Chondrocyte (in vitro differentiated cells): ENCODE measurements at regions not wholly inside any gene's neighbourhood (a gene's known extent, or its start where the extent isn't known, plus 50 kb on each side); places are given as distances from the start of the nearest gene placed in this dataset.

Experiments
- DNase-seq: peaks from one replicate; pipeline ENCODE4 v3.0.0; 2021; ENCODE audit warnings: mixed read lengths, low spot score
- H3K27ac Mint-ChIP-seq: one replicate; pipeline ENCODE4 v1.8.0; 2021; ENCODE audit warnings: mild to moderate bottlenecking, moderate library complexity, mixed read lengths; ENCODE audit not compliant: unreplicated experiment
- H3K27me3 Mint-ChIP-seq: 2 replicates; pipeline ENCODE4 v1.8.0; 2021; ENCODE audit warnings: low read depth, mixed read lengths
- H3K36me3 Mint-ChIP-seq: 2 replicates; pipeline ENCODE4 v1.8.0; 2021; ENCODE audit warnings: low read depth, mixed read lengths
- H3K4me1 Mint-ChIP-seq: 2 replicates; pipeline ENCODE4 v1.8.0; 2021; ENCODE audit warnings: low read depth, mild to moderate bottlenecking, mixed read lengths
- H3K4me3 Mint-ChIP-seq: one replicate; pipeline ENCODE4 v1.8.0; 2021; ENCODE audit warnings: mild to moderate bottlenecking, moderate library complexity, mixed read lengths; ENCODE audit not compliant: unreplicated experiment
- H3K9me3 Mint-ChIP-seq: 2 replicates; pipeline ENCODE4 v1.8.0; 2021; ENCODE audit warnings: low read depth, mixed read lengths
- CTCF ChIP-seq: fragments of 200-600 bp; sonication (generic); IDR thresholded peaks from 2 replicates; pipeline ENCODE4 v1.5.0; 2021; ENCODE audit warnings: antibody characterized with exemption, mild to moderate bottlenecking, moderate library complexity

GRCh38 chrX:68941385-68941952 is 112.6 kb downstream of the EFNB1 start:
- Mint-ChIP-seq H3K36me3 (no peaks in the 10 kb centered on the region), H3K27ac (no peak overlapping the region), H3K4me3 (no peak overlapping the region), H3K9me3 (no peaks in the 10 kb centered on the region), H3K4me1 (peaks cover 30% of the 10 kb centered on the region), H3K27me3 (no peaks in the 10 kb centered on the region)
- DNase-seq, result no peak
- TF ChIP-seq CTCF, result no peak

- TF ChIP-seq CTCF, result no peak
- DNase-seq, result no peak
- no peak overlapping the region for H3K4me3 Mint-ChIP-seq
These were observed 111.8 kb downstream of the EFNB1 start for GRCh38 chrX:68940601-68941000.

GRCh38 chrX:68939868-68940267 is 111.0 kb downstream of the EFNB1 start:
- H3K27ac Mint-ChIP-seq, result no peak overlapping the region
- H3K9me3 Mint-ChIP-seq, result no peaks in the 10 kb centered on the region

More at GRCh38 chrX:68940601-68941000, 111.8 kb downstream of the EFNB1 start:
- peaks cover 25% of the 10 kb centered on the region for H3K4me1 Mint-ChIP-seq
- no peak overlapping the region for H3K27ac Mint-ChIP-seq
- no peaks in the 10 kb centered on the region for H3K9me3 Mint-ChIP-seq
- H3K36me3 Mint-ChIP-seq, result no peaks in the 10 kb centered on the region
- H3K27me3 Mint-ChIP-seq, result no peaks in the 10 kb centered on the region

GRCh38 chrX:68938244-68939004 is 109.6 kb downstream of the EFNB1 start:
- no peaks in the 10 kb centered on the region for H3K36me3 Mint-ChIP-seq
- TF ChIP-seq CTCF, result no peak
- no peaks in the 10 kb centered on the region for H3K9me3 Mint-ChIP-seq
- H3K4me1 Mint-ChIP-seq, result peaks cover 22% of the 10 kb centered on the region
- no peak overlapping the region for H3K4me3 Mint-ChIP-seq
- peak overlapping the region; percentile 58 for H3K27ac Mint-ChIP-seq
- H3K27me3 Mint-ChIP-seq, result no peaks in the 10 kb centered on the region
- no peak for DNase-seq

More at GRCh38 chrX:68939868-68940267, 111.0 kb downstream of the EFNB1 start:
- Mint-ChIP-seq H3K36me3 (no peaks in the 10 kb centered on the region), H3K4me3 (no peak overlapping the region), H3K27me3 (no peaks in the 10 kb centered on the region), H3K4me1 (peaks cover 21% of the 10 kb centered on the region)
- no peak for DNase-seq
- TF ChIP-seq CTCF, result no peak

GRCh38 chrX:68937581-68937980 is 108.8 kb downstream of the EFNB1 start:
- Mint-ChIP-seq H3K27me3 (no peaks in the 10 kb centered on the region), H3K36me3 (no peaks in the 10 kb centered on the region), H3K4me1 (peaks cover 28% of the 10 kb centered on the region), H3K27ac (no peak overlapping the region), H3K4me3 (no peak overlapping the region), H3K9me3 (no peaks in the 10 kb centered on the region)
- no peak for DNase-seq
- no peak for TF ChIP-seq CTCF
